ENCODE measurements at regions not wholly inside any gene's neighbourhood (a gene's known extent, or its start where the extent isn't known, plus 50 kb on each side); places are given as distances from the start of the nearest gene placed in this dataset.
"Not testable (repeated sequence)": the region's sequence is repeated elsewhere in the genome, so short reads cannot be mapped to it uniquely, and the experiment has no call there.

DNA sequence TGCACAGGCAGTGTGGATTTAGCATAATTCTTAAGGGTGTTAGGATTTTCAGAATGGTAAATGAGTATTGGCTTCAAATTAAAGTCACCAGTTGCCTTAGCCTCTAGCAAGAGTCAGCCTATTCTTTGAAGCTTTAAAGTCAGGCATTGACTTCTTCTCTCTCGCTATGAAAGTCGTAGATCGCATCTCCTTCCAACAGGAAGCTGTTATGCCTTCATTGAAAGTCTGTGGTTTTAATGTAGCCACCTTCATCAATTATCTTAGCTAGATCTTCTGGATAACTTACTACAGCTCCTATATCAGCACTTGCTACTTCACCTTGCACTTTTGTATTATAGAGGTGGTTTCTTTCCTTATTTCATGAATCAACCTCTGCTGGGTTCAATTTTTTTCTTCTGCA lies 320.2 kb downstream of the PTPRC start:
- H3K4me1 Mint-ChIP-seq (ENCODE audit: unreplicated experiment): no peaks in the 10 kb centered on the region
- TF ChIP-seq, protein P1, sequence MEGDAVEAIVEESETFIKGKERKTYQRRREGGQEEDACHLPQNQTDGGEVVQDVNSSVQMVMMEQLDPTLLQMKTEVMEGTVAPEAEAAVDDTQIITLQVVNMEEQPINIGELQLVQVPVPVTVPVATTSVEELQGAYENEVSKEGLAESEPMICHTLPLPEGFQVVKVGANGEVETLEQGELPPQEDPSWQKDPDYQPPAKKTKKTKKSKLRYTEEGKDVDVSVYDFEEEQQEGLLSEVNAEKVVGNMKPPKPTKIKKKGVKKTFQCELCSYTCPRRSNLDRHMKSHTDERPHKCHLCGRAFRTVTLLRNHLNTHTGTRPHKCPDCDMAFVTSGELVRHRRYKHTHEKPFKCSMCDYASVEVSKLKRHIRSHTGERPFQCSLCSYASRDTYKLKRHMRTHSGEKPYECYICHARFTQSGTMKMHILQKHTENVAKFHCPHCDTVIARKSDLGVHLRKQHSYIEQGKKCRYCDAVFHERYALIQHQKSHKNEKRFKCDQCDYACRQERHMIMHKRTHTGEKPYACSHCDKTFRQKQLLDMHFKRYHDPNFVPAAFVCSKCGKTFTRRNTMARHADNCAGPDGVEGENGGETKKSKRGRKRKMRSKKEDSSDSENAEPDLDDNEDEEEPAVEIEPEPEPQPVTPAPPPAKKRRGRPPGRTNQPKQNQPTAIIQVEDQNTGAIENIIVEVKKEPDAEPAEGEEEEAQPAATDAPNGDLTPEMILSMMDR (conservative IDR thresholded peaks at IDR 0.05): no peak
- DNase-seq (ENCODE audit: extremely low spot score, unreplicated experiment): no peak
- H3K9me3 Mint-ChIP-seq: peaks cover 10% of the 10 kb centered on the region
- H3K27me3 Mint-ChIP-seq: no peaks in the 10 kb centered on the region
- H3K36me3 Mint-ChIP-seq: no peaks in the 10 kb centered on the region
- no peak overlapping the region for H3K4me3 Mint-ChIP-seq
- no peak overlapping the region for H3K27ac Mint-ChIP-seq

DNA sequence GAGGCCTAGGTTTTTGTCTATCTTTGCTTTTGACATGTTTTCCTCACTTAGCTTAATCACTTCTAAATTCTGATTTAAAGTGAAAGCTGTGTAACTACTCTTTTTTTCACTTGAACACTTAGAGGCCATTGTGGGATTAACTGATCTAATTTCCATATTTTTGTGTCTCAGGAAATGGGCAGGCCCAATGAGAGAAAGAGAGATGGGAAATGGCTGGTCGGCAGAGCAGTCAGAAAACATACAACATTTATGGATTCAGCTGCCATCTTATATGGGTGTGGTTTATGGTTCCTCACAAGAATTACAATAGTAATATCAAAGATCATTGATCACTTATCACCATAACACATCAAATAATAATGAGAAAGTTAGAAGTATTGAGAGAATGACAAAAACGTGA lies 320.8 kb downstream of the PTPRC start:
- no peaks in the 10 kb centered on the region for H3K4me1 Mint-ChIP-seq (ENCODE audit: unreplicated experiment)
- H3K27me3 Mint-ChIP-seq: no peaks in the 10 kb centered on the region
- DNase-seq (ENCODE audit: extremely low spot score, unreplicated experiment): no peak
- no peak overlapping the region for H3K4me3 Mint-ChIP-seq
- peaks cover 10% of the 10 kb centered on the region for H3K9me3 Mint-ChIP-seq
- no peak overlapping the region for H3K27ac Mint-ChIP-seq
- no peaks in the 10 kb centered on the region for H3K36me3 Mint-ChIP-seq
- TF ChIP-seq, protein P1 (conservative IDR thresholded peaks at IDR 0.05): no peak

DNA sequence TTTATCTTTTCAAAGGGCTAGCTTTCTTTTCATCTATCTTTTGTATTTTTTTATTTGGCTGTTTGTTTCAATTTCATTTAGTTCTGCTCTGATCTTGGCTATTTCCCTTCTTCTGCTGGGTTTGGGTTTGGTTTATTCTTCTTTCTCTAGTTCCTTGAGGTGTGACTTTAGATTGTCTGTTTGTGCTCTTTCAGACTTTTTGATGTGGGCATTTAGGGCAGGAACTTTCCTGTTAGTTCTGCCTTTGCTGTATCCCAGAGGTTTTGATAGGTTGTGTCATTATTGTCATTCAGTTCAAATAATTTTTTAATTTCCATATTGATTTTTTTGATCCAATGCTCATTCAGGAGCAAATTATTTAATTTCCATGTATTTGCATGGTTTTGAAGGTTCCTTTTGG lies 325.0 kb downstream of the PTPRC start:
- H3K9me3 Mint-ChIP-seq; H3K27me3 Mint-ChIP-seq; DNase-seq (ENCODE audit: extremely low spot score, unreplicated experiment); H3K4me1 Mint-ChIP-seq (ENCODE audit: unreplicated experiment); H3K4me3 Mint-ChIP-seq; H3K27ac Mint-ChIP-seq; H3K36me3 Mint-ChIP-seq: not testable (repeated sequence)

DNA sequence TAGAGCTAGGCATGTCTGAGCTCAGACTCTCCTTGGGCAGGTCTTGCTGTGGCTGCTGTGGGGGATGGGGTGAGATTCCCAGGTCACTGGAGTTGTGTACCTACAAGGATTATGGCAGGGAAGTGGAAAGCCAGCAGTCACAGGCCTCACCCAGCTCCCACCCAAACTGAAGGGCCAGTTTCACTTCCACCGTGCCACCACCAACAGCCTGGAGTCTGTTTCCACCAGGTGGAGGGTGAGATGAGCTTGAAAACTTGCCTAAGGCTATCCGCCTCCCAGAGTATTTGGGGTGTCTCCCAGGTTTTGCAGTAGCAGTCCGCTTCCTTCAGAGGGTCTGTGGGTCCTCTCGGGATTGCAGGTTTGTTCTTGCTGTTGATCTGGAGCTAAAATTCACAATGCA lies 327.7 kb downstream of the PTPRC start:
- Mint-ChIP-seq H3K9me3 (peaks cover 10% of the 10 kb centered on the region), H3K4me1 (ENCODE audit: unreplicated experiment) (no peaks in the 10 kb centered on the region)

DNA sequence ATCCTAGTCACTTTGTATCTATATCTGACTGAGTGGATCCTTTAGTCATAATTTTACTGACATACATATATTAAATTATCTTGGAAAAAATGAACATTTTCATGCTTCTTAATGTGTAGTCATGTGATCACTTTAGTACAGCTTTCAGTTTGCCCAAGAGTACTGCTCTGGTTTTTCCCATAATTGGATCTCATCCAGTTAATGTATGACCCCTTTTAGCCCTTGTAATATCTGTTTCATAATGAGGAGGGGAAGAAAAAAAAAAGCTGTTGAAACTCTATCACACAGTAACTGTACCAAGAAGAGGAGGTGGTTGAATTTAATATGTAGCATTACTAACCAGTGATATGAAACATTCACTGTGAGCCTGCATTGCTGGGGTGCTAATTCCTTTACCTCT lies 328.7 kb downstream of the PTPRC start:
- TF ChIP-seq, protein P1 (conservative IDR thresholded peaks at IDR 0.05): no peak
- no peak overlapping the region for H3K27ac Mint-ChIP-seq
- H3K4me1 Mint-ChIP-seq (ENCODE audit: unreplicated experiment): no peaks in the 10 kb centered on the region
- H3K36me3 Mint-ChIP-seq: no peaks in the 10 kb centered on the region
- no peak for DNase-seq (ENCODE audit: extremely low spot score, unreplicated experiment)
- no peak overlapping the region for H3K4me3 Mint-ChIP-seq
- H3K9me3 Mint-ChIP-seq: peaks cover 9% of the 10 kb centered on the region
- no peaks in the 10 kb centered on the region for H3K27me3 Mint-ChIP-seq

More for the DNA sequence above, 327.7 kb downstream of the PTPRC start:
- DNase-seq (ENCODE audit: extremely low spot score, unreplicated experiment): no peak
- TF ChIP-seq, protein P1 (conservative IDR thresholded peaks at IDR 0.05): no peak
- Mint-ChIP-seq H3K36me3 (no peaks in the 10 kb centered on the region), H3K4me3 (no peak overlapping the region), H3K27ac (no peak overlapping the region), H3K27me3 (no peaks in the 10 kb centered on the region)

DNA sequence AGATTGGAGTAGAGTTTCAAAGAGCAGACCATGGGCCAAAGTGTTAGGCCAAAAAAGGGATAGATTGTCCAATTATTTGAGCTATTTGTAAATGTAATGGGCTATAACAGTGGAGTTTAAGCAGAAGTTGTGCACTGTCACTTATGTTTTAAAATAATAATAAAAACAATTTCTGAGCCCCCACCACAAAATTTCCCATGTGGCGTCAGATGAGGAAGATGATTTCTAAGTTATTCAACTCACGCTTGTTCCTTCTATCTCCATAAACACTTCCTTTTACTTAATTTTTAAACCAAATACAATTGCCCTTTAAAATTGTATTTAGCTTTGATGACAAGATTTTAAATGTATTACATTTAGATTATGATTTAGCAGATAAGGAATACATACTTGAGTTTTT lies 330.0 kb downstream of the PTPRC start:
- Mint-ChIP-seq H3K4me1 (ENCODE audit: unreplicated experiment) (no peaks in the 10 kb centered on the region), H3K27ac (no peak overlapping the region), H3K9me3 (no peaks in the 10 kb centered on the region), H3K36me3 (no peaks in the 10 kb centered on the region), H3K4me3 (no peak overlapping the region), H3K27me3 (no peaks in the 10 kb centered on the region)
- DNase-seq (ENCODE audit: extremely low spot score, unreplicated experiment): no peak
- TF ChIP-seq, protein P1 (conservative IDR thresholded peaks at IDR 0.05): no peak

All from type B pancreatic cell (in vitro differentiated cells).